PC-3 (cell line): ENCODE measurements at regions not wholly inside any gene's neighbourhood (a gene's known extent, or its start where the extent isn't known, plus 50 kb on each side); places are given as distances from the start of the nearest gene placed in this dataset.
A peak's percentile ranks its signal among the peaks of the same experiment; 100 is the strongest.

Source experiments
- ATAC-seq: fragments of 200-7000 bp; cut with Tn5 transposase; 2 replicates; pipeline ENCODE4 v1.9.1; 2020; ENCODE audit warnings: mild to moderate bottlenecking, moderate library complexity
- BruUV-seq: library from RNA; stranded (reverse); fragments of 400-500 nt; replicated peaks from 2 replicates; lab custom pipeline; 2021; lab: Mats Ljungman, UMichigan
- CTCF ChIA-PET: fragments of 300-600 bp; sonication (Branson Sonifier 250); formaldehyde crosslinking; loops from one replicate; lab custom pipeline; 2022; ENCODE audit warnings: antibody characterized with exemption; lab: Charles Lee
- POLR2A ChIA-PET: fragments of 300-600 bp; sonication (Branson Sonifier 250); formaldehyde crosslinking; loops from one replicate; lab custom pipeline; 2022; ENCODE audit warnings: antibody characterized with exemption; ENCODE audit not compliant: unreplicated experiment; lab: Charles Lee
- DNase-seq: peaks from one replicate; pipeline ENCODE4 v3.0.0-alpha.2; 2015
- H2AFZ ChIP-seq: fragments of 300-600 bp; sonication (generic); 2 replicates; pipeline ENCODE4 v1.6.0; 2016; ENCODE audit warnings: antibody characterized with exemption, low read length
- H3F3A ChIP-seq: fragments of 300-600 bp; sonication (generic); one replicate; pipeline ENCODE4 v1.6.0; 2017; ENCODE audit warnings: antibody characterized with exemption, low read length, control low read depth, mild to moderate bottlenecking; ENCODE audit not compliant: unreplicated experiment
- H3K27ac ChIP-seq: fragments of 300-600 bp; sonication (generic); 2 replicates; pipeline ENCODE4 v1.5.1; 2016; ENCODE audit warnings: mild to moderate bottlenecking, low read length
- H3K27me3 ChIP-seq: fragments of 300-600 bp; sonication (generic); 2 replicates; pipeline ENCODE4 v1.6.1; 2016; ENCODE audit warnings: low read length, mixed read lengths
- H3K36me3 ChIP-seq: fragments of 300-600 bp; sonication (generic); 2 replicates; pipeline ENCODE4 v1.6.1; 2016; ENCODE audit warnings: low read depth, mixed run types, low read length, mixed read lengths
- H3K4me1 ChIP-seq: fragments of 300-600 bp; sonication (generic); 2 replicates; pipeline ENCODE4 v1.5.1; 2016; ENCODE audit warnings: low read length; ENCODE audit not compliant: insufficient read depth
- H3K4me2 ChIP-seq: fragments of 300-600 bp; sonication (generic); 2 replicates; pipeline ENCODE4 v1.6.0; 2016; ENCODE audit warnings: low read length
- H3K4me3 ChIP-seq: fragments of 300-600 bp; sonication (generic); 2 replicates; pipeline ENCODE4 v1.5.1; 2016; ENCODE audit warnings: mild to moderate bottlenecking, low read length, mixed read lengths
- H3K79me2 ChIP-seq: fragments of 300-600 bp; sonication (generic); 2 replicates; pipeline ENCODE4 v1.6.1; 2017; ENCODE audit warnings: low read length, mixed read lengths
- H3K9ac ChIP-seq: fragments of 300-600 bp; sonication (generic); 2 replicates; pipeline ENCODE4 v1.6.0; 2016; ENCODE audit warnings: mild to moderate bottlenecking, low read length
- H3K9me2 ChIP-seq: fragments of 300-600 bp; sonication (generic); replicated peaks from 2 replicates; pipeline ENCODE4 v1.6.1; 2016; ENCODE audit warnings: mixed run types, low read length, mixed read lengths
- H3K9me3 ChIP-seq: fragments of 300-600 bp; sonication (generic); 2 replicates; pipeline ENCODE4 v1.6.1; 2016; ENCODE audit warnings: low read length, mixed read lengths
- H4K20me1 ChIP-seq: fragments of 300-600 bp; sonication (generic); 2 replicates; pipeline ENCODE4 v1.6.1; 2016; ENCODE audit warnings: low read length, mixed read lengths
- EZH2 ChIP-seq: fragments of 300-600 bp; sonication (generic); IDR thresholded peaks from one replicate; pipeline ENCODE4 v1.6.1; 2017; ENCODE audit warnings: antibody characterized with exemption, mild to moderate bottlenecking, low read length; ENCODE audit not compliant: unreplicated experiment
- EZH2phosphoT487 ChIP-seq: fragments of 300-600 bp; sonication (generic); IDR thresholded peaks from 2 replicates; pipeline ENCODE4 v1.6.1; 2018; ENCODE audit warnings: mild to moderate bottlenecking, antibody characterized with exemption, low read length, borderline replicate concordance
- intact Hi-C: fragments of 100-400 bp; cut with micrococcal nuclease; formaldehyde crosslinking; loops from 2 replicates; pipeline ENCODE4 v1.9.0; 2023
- TF ChIP-seq, protein P1 (sequence below): fragments of 300-600 bp; sonication (generic); conservative IDR thresholded peaks from 2 replicates; pipeline ENCODE4 v1.5.1; 2017; ENCODE audit warnings: antibody characterized with exemption, low read depth, mild to moderate bottlenecking, low read length

- no peak overlapping the region for H2AFZ ChIP-seq
- TF ChIP-seq, protein P1, sequence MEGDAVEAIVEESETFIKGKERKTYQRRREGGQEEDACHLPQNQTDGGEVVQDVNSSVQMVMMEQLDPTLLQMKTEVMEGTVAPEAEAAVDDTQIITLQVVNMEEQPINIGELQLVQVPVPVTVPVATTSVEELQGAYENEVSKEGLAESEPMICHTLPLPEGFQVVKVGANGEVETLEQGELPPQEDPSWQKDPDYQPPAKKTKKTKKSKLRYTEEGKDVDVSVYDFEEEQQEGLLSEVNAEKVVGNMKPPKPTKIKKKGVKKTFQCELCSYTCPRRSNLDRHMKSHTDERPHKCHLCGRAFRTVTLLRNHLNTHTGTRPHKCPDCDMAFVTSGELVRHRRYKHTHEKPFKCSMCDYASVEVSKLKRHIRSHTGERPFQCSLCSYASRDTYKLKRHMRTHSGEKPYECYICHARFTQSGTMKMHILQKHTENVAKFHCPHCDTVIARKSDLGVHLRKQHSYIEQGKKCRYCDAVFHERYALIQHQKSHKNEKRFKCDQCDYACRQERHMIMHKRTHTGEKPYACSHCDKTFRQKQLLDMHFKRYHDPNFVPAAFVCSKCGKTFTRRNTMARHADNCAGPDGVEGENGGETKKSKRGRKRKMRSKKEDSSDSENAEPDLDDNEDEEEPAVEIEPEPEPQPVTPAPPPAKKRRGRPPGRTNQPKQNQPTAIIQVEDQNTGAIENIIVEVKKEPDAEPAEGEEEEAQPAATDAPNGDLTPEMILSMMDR = no peak
- no peak for TF ChIP-seq EZH2phosphoT487
- TF ChIP-seq EZH2 = no peak
- H3K9me2 ChIP-seq = no peaks in the 10 kb centered on the region
- CTCF ChIA-PET = interaction anchor here (0.6 kb wide), 1 partner anchor 47 kb away, joined by 4 read pairs; no protein-coding TSS in a partner anchor
- H4K20me1 ChIP-seq = no peaks in the 10 kb centered on the region
- no TSS peak for BruUV-seq
- H3K79me2 ChIP-seq = no peaks in the 10 kb centered on the region
- H3K4me3 ChIP-seq = no peak overlapping the region
- intact Hi-C loops = no loop called here
- no peaks in the 10 kb centered on the region for H3K9me3 ChIP-seq
- POLR2A ChIA-PET = no interaction called here
- no peak overlapping the region for H3K4me2 ChIP-seq
- ATAC-seq = no peak
- no peaks in the 10 kb centered on the region for H3F3A ChIP-seq
- no peaks in the 10 kb centered on the region for H3K4me1 ChIP-seq
- H3K27ac ChIP-seq = no peak overlapping the region
- H3K9ac ChIP-seq = no peak overlapping the region
- H3K36me3 ChIP-seq = no peaks in the 10 kb centered on the region
- H3K27me3 ChIP-seq = no peaks in the 10 kb centered on the region
- no peak for DNase-seq
Observed at GRCh38 chr4:138013625-138014024, 228.5 kb downstream of the SLC7A11 start.

DNA sequence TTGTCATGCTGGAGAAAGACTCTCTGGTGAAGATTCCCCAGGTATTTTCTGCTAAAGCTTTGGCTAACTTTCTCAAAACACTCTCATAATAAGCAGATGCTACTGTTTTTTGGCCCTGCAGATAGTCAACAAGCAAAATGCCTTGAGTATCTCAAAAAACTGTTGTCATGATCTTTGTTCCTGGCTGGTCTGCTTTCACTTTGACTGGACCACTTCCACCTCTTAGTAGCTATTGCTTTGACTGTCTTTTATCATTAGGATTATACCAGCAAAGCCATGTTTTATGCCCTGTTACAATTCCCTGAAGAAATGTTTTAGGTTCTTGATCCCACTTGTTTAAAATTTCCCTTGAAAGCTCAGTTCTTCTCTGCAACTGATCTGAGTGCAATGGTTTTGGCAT, 231.5 kb downstream of the SLC7A11 start:
- no peak overlapping the region for H3K4me2 ChIP-seq

DNA sequence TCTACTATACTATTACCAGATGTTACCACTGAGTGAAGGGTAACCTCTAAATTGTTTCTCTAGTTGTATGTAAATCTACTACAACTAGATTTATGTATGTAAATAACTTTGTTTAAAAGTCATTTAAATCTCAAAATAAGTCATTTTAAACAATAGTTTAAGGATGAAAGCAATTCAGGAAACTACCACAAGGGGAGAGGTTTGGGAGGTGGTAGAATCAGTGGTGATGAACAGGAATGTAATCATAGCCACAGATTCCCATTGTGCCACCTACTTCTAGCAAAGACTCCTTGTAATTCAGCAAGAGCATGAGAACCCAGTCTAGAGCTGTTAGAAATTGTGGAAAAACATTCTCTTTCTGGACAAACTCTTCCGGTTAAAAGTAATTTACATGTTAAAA, 234.6 kb downstream of the SLC7A11 start:
- no peak overlapping the region for H3K4me3 ChIP-seq
- CTCF ChIA-PET = no interaction called here
- POLR2A ChIA-PET = no interaction called here
- H4K20me1 ChIP-seq = no peaks in the 10 kb centered on the region
- H3K9ac ChIP-seq = no peak overlapping the region
- H3K4me1 ChIP-seq = no peaks in the 10 kb centered on the region
- H3F3A ChIP-seq = no peaks in the 10 kb centered on the region
- TF ChIP-seq EZH2phosphoT487 = no peak
- TF ChIP-seq EZH2 = no peak
- TF ChIP-seq, protein P1 = peak; percentile 56
- no peak overlapping the region for H3K4me2 ChIP-seq
- intact Hi-C loops = no loop called here
- H2AFZ ChIP-seq = no peak overlapping the region
- H3K79me2 ChIP-seq = no peaks in the 10 kb centered on the region
- ATAC-seq = no peak; the same call in 1 of the 2 replicates
- no peaks in the 10 kb centered on the region for H3K27me3 ChIP-seq
- no peaks in the 10 kb centered on the region for H3K9me3 ChIP-seq
- no TSS peak for BruUV-seq
- H3K36me3 ChIP-seq = no peaks in the 10 kb centered on the region
- H3K9me2 ChIP-seq = no peaks in the 10 kb centered on the region
- DNase-seq = peak; percentile 45
- no peak overlapping the region for H3K27ac ChIP-seq

More for the DNA sequence above, 231.5 kb downstream of the SLC7A11 start:
- Histone ChIP-seq H3K9me2 (no peaks in the 10 kb centered on the region), H3K79me2 (no peaks in the 10 kb centered on the region), H3K4me1 (no peaks in the 10 kb centered on the region), H3K36me3 (no peaks in the 10 kb centered on the region), H3K9ac (no peak overlapping the region), H3K4me3 (no peak overlapping the region), H3K9me3 (no peaks in the 10 kb centered on the region), H3K27ac (no peak overlapping the region), H3F3A (no peaks in the 10 kb centered on the region), H2AFZ (no peak overlapping the region), H3K27me3 (no peaks in the 10 kb centered on the region), H4K20me1 (no peaks in the 10 kb centered on the region)
- CTCF ChIA-PET = no interaction called here
- intact Hi-C loops = no loop called here
- POLR2A ChIA-PET = no interaction called here
- TF ChIP-seq, protein P1 = no peak
- ATAC-seq (no peak), DNase-seq (no peak)
- no TSS peak for BruUV-seq
